HG03135 (cell line): ENCODE measurements at regions not wholly inside any gene's neighbourhood (a gene's known extent, or its start where the extent isn't known, plus 50 kb on each side); places are given as distances from the start of the nearest gene placed in this dataset.

Experiments
- ATAC-seq: cut with Tn5 transposase; IDR thresholded peaks from one replicate; pipeline ENCODE4 v1.9.1; 2021; ENCODE audit warnings: mild to moderate bottlenecking, moderate library complexity; ENCODE audit not compliant: unreplicated experiment

GRCh38 chr2:74759986-74760385 is 73.9 kb upstream of the HK2 start:
- no peak for ATAC-seq

- ATAC-seq, result no peak
Measured at GRCh38 chr2:74760875-74761630, 72.9 kb upstream of the HK2 start.

GRCh38 chr2:74762789-74763188 is 71.1 kb upstream of the HK2 start:
- ATAC-seq, result no peak

- ATAC-seq, result no peak
Measured at GRCh38 chr2:74763962-74764428, 69.9 kb upstream of the HK2 start.

GRCh38 chr2:74764429-74765272 is 69.3 kb upstream of the HK2 start:
- ATAC-seq, result no peak

- ATAC-seq, result no peak
Measured at GRCh38 chr2:74766780-74767179, 67.1 kb upstream of the HK2 start.

DNA sequence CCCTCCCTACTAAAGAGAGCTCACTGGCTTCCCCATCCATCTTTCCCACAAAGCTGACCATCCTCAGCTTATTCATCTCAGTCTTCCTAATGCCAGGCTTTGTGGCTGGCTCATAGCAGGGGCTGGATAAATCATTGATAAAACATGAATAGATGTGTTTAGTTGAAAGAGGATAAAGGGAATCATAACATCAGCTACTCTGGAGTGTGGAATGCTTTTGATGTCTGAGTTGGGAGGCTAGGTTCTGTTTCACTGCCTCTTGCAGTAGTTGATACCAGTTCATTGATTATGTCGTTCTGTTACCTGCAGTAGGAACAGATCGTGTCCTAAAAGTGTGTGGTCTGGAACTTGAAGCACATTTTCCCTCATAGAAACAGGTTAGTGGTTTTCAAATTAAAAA is 66.3 kb upstream of the HK2 start:
- no peak for ATAC-seq

- ATAC-seq, result no peak
Measured at GRCh38 chr2:74768401-74768914, 65.5 kb upstream of the HK2 start.

- no peak for ATAC-seq
Measured at GRCh38 chr2:74772046-74772445, 61.9 kb upstream of the HK2 start.

- peak; percentile 44 for ATAC-seq
Measured at GRCh38 chr2:74777161-74777900, 56.6 kb upstream of the HK2 start.

GRCh38 chr2:74778381-74779264 is 55.3 kb upstream of the HK2 start:
- ATAC-seq, result no peak

DNA sequence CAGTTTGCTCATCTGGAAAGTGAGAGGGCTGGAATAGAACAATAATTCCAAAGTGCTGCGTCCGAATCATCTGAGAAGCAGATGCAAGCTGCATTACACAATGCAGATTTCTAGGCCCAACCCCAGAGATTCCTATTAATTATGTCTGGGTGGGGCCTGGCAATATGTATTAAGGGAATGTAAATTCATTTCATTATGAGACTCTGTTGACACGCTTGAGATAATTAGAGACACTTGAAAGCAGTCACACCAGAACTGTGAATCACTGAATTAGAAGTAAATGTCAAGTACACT is 54.7 kb upstream of the HK2 start:
- no peak for ATAC-seq

DNA sequence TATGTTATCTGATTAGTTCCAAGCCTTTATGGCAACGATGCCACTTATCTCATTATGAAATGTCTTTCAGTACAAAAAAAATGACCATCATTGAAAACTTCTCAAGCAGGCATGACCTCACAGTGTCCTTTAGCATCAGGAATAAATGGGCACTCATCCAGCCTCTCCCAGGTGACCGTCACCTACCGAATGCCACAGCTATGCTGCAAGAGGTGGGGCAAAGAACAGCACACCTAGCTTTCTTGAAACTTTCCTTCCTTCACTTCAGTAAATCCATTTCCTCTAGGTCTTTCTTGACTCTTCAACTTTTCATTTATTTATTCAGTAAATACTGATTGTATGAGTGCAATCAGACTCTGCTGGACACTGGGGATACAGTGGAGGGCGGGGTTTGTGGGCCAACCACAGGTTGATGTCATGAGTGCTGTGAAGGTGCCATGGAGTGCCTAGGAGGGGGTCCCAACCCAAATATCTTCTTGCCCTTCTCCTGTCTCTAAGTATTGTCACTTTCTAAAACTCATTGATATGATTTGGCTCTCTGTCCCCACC is 54.3 kb upstream of the HK2 start:
- no peak for ATAC-seq
